ENCODE measurements at regions not wholly inside any gene's neighbourhood (a gene's known extent, or its start where the extent isn't known, plus 50 kb on each side); places are given as distances from the start of the nearest gene placed in this dataset.

DNA sequence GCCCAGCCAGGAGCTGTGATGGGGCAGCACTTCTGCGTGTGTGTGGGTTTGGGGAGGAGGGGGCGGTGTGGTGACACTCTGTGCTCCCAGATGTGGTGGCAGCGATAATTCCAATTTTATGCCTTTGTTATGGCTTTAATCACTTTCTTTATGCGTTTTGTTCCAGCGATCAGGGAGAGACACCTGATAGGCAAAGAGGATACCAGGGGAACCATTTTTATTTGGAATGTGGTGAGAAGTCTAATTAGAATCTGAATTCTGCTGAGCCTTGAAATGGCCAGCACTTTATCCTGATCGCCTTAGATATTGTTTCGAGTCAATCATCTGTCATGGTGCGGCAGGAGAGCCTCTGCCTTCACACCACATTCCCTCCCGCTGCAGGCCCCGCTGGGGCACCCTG lies 79.5 kb downstream of the HIF1AN start:
- TF ChIP-seq, protein P1, sequence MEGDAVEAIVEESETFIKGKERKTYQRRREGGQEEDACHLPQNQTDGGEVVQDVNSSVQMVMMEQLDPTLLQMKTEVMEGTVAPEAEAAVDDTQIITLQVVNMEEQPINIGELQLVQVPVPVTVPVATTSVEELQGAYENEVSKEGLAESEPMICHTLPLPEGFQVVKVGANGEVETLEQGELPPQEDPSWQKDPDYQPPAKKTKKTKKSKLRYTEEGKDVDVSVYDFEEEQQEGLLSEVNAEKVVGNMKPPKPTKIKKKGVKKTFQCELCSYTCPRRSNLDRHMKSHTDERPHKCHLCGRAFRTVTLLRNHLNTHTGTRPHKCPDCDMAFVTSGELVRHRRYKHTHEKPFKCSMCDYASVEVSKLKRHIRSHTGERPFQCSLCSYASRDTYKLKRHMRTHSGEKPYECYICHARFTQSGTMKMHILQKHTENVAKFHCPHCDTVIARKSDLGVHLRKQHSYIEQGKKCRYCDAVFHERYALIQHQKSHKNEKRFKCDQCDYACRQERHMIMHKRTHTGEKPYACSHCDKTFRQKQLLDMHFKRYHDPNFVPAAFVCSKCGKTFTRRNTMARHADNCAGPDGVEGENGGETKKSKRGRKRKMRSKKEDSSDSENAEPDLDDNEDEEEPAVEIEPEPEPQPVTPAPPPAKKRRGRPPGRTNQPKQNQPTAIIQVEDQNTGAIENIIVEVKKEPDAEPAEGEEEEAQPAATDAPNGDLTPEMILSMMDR (IDR thresholded peaks at IDR 0.05 in 4 of 5, conservative IDR thresholded peaks at IDR 0.05 in 1 of 5): no peak
- no peak for TF ChIP-seq POLR2A (IDR thresholded peaks at IDR 0.05)
